ENCODE measurements at regions not wholly inside any gene's neighbourhood (a gene's known extent, or its start where the extent isn't known, plus 50 kb on each side); places are given as distances from the start of the nearest gene placed in this dataset.

- H3K9me3 ChIP-seq: no peaks in the 10 kb centered on the region
- H3K4me1 ChIP-seq: no peaks in the 10 kb centered on the region
- no peak overlapping the region for H3K27ac ChIP-seq
- intact Hi-C loops (cut with DNase I): loop anchor here in 1 of 10 donors (10.0 kb wide), 1 partner anchor 527 kb away; no protein-coding TSS in a partner anchor
- no peaks in the 10 kb centered on the region for H3K36me3 ChIP-seq
- WGBS, 4 donors: 58 to 72% (median 70%) methylated on average over 4 of the region's 4 CpGs
- no peak for TF ChIP-seq CTCF (IDR thresholded peaks at IDR 0.05)
- no peak for TF ChIP-seq POLR2A (IDR thresholded peaks at IDR 0.05)
- H3K27me3 ChIP-seq: peaks cover 0 to 4% (median 0%) of the 10 kb centered on the region in 9 donors
- no peak overlapping the region for H3K4me3 ChIP-seq
- DNase-seq (no peak), ATAC-seq (no peak)
Measured at GRCh38 chr6:12221856-12222255, 68.3 kb upstream of the EDN1 start.

GRCh38 chr6:12222405-12223366, 67.5 kb upstream of the EDN1 start:
- no peaks in the 10 kb centered on the region for H3K9me3 ChIP-seq
- no peaks in the 10 kb centered on the region for H3K36me3 ChIP-seq
- DNase-seq: no peak
- H3K4me3 ChIP-seq: no peak overlapping the region
- 92 to 95% (median 92%) methylated on average over 19 of the region's 19 CpGs for WGBS, 4 donors
- TF ChIP-seq POLR2A (IDR thresholded peaks at IDR 0.05): no peak
- TF ChIP-seq CTCF (IDR thresholded peaks at IDR 0.05): no peak
- no peaks in the 10 kb centered on the region for H3K4me1 ChIP-seq
- H3K27ac ChIP-seq: no peak overlapping the region
- no peak for ATAC-seq
- H3K27me3 ChIP-seq: no peaks in the 10 kb centered on the region
- intact Hi-C loops (cut with DNase I): loop anchor here in 1 of 10 donors (10.0 kb wide), 1 partner anchor 528 kb away; no protein-coding TSS in a partner anchor

DNA sequence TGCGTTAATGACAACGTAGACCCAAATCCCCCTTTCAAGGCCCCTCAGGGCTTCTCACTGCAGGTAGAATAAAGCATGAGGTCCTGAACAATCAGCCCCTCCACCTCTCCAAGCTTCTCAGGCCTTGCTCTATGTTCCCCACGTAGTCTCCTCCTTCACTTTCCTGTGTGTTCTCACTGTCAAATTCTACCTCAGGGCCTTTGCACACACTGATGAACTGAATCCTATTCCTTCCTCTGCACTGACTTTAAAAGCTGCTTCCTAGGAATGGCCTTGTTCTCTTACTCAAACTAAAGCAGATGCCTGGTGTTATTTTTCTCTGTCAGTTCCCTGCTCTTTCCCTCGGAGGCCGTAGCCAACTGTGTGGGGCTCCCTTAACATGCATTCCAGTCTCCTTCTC, 66.8 kb upstream of the EDN1 start:
- ATAC-seq: no peak
- DNase-seq: no peak
- no peak overlapping the region for H3K27ac ChIP-seq
- no peaks in the 10 kb centered on the region for H3K9me3 ChIP-seq
- H3K27me3 ChIP-seq: no peaks in the 10 kb centered on the region
- 92 to 98% (median 95%) methylated on average over 5 of the region's 5 CpGs for WGBS, 4 donors
- H3K4me1 ChIP-seq: no peaks in the 10 kb centered on the region
- H3K4me3 ChIP-seq: no peak overlapping the region
- intact Hi-C loops (cut with DNase I): loop anchor here in 1 of 10 donors (10.0 kb wide), 1 partner anchor 529 kb away; no protein-coding TSS in a partner anchor
- no peaks in the 10 kb centered on the region for H3K36me3 ChIP-seq
- no peak for TF ChIP-seq CTCF (IDR thresholded peaks at IDR 0.05)
- no peak for TF ChIP-seq POLR2A (IDR thresholded peaks at IDR 0.05)

DNA sequence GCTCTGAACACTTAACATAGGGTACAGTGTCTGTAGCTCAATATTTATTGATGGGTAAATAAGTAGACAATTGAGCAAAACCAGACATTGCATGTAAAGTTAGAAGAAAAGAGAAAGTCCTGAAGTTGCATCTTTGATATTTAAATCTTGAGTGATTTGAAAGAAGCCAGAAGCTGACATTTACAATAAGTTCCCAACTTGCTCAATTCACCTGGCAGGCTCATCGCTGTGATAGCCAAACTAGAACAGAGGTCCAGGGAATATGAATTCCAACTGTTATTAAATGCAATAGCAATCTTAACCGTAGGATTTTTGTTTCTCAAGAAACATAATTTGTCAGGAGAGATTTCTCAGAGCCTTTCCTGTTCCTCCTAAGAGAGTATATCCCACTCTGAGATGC, 65.9 kb upstream of the EDN1 start:
- WGBS, 4 donors: 83 to 91% (median 89%) methylated on average over 2 of the region's 2 CpGs
- Histone ChIP-seq H3K27me3 (no peaks in the 10 kb centered on the region), H3K27ac (no peak overlapping the region), H3K4me3 (no peak overlapping the region), H3K9me3 (no peaks in the 10 kb centered on the region), H3K4me1 (no peaks in the 10 kb centered on the region), H3K36me3 (no peaks in the 10 kb centered on the region)
- ATAC-seq: no peak
- no peak for DNase-seq
- intact Hi-C loops (cut with DNase I): loop anchor here in 1 of 10 donors (10.0 kb wide), 1 partner anchor 529 kb away; no protein-coding TSS in a partner anchor
- TF ChIP-seq CTCF (IDR thresholded peaks at IDR 0.05) (no peak), POLR2A (IDR thresholded peaks at IDR 0.05) (no peak)
